Mesodermal cell (in vitro differentiated cells): ENCODE measurements at regions not wholly inside any gene's neighbourhood (a gene's known extent, or its start where the extent isn't known, plus 50 kb on each side); places are given as distances from the start of the nearest gene placed in this dataset.

Experiments used
- H3K27ac ChIP-seq: 2 replicates; pipeline ENCODE4 v1.7.0; 2013; ENCODE audit warnings: mild to moderate bottlenecking, low read depth, low read length, moderate library complexity; ENCODE audit not compliant: severe bottlenecking
- H3K36me3 ChIP-seq: 2 replicates; pipeline ENCODE4 v1.7.1; 2013; ENCODE audit warnings: mild to moderate bottlenecking, low read length, moderate library complexity; ENCODE audit not compliant: control insufficient read depth, insufficient read depth
- H3K4me1 ChIP-seq: one replicate; pipeline ENCODE4 v1.7.1; 2013; ENCODE audit warnings: mild to moderate bottlenecking, low read length; ENCODE audit not compliant: insufficient read depth, control insufficient read depth, poor library complexity, severe bottlenecking
- H3K4me3 ChIP-seq: 2 replicates; pipeline ENCODE4 v1.7.0; 2013; ENCODE audit warnings: low read length, control low read depth, mild to moderate bottlenecking; ENCODE audit not compliant: insufficient read depth, poor library complexity, severe bottlenecking; ENCODE audit errors: extremely low read depth
- H3K9me3 ChIP-seq: 2 replicates; pipeline ENCODE4 v1.7.1; 2013; ENCODE audit warnings: mild to moderate bottlenecking, low read length, moderate library complexity; ENCODE audit not compliant: control insufficient read depth
- WGBS, 2 experiments: methylation state at CpG; one replicate each; pipeline ENCODE4 v1.1.5; 2013; ENCODE audit warnings: missing lambda C conversion rate in 2 of 2; ENCODE audit not compliant: insufficient coverage in 2 of 2; 5-methylcytosine and 5-hydroxymethylcytosine counted together

DNA sequence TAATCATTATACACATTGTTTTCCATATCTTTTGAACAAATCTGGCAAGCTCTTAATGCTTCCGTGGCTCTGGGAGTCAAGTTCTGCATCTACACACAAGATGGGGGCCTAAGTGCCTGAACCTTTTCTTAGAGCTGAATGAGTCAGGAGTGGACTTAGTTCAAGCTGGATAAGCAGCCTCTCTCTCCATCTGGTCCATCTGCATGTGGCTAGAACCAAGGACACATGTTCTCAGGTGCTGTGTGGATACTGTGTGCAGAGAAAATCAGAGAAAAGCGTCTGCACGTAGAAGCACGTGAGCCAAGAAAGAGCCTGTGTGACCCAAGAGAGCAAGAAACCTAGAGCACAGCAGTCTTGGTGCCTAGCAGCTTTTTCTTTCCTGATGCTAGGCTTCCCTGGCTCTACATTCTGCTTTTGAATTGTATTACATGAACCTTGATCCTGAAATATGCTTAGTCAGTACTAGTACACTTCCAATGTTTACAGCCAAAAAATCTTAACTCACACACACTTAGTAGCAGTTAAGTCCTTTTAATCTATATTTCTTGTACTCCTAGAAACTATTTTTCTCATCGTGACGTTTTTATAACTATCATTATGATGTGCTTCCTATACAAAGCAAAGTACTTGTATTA lies 1798.9 kb downstream of the MAT2B start:
- no peak overlapping the region for H3K4me3 ChIP-seq
- H3K27ac ChIP-seq, result no peak overlapping the region
- no peaks in the 10 kb centered on the region for H3K4me1 ChIP-seq
- H3K36me3 ChIP-seq, result no peaks in the 10 kb centered on the region
- WGBS, 2 experiments, result 80 to 96% methylated on average over 3 of the region's 6 CpGs
- no peaks in the 10 kb centered on the region for H3K9me3 ChIP-seq

DNA sequence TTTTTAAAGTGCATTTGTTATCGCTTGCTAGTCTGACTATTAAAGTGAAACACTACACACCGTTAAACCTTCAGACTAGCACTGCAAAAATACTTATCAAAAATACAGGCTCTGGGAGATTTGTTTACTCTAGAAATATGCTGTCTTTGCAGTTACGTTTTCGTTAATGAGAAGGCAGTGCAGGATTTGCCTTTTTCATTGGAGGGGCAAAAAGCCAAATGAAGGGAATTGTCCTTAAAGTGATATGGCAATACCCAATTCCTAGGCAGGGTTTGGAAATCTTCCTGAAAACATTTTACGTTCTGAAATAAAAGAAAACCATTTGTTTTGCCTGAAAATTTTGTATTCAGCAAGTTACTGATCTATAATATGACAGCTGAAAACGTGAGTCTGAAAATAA lies 1800.2 kb downstream of the MAT2B start:
- H3K4me1 ChIP-seq, result no peaks in the 10 kb centered on the region
- WGBS, 2 experiments, result 100% methylated on average over 2 of the region's 6 CpGs; no CpG with 5 or more reads in 1 of the 2 experiments
- H3K9me3 ChIP-seq, result no peaks in the 10 kb centered on the region

DNA sequence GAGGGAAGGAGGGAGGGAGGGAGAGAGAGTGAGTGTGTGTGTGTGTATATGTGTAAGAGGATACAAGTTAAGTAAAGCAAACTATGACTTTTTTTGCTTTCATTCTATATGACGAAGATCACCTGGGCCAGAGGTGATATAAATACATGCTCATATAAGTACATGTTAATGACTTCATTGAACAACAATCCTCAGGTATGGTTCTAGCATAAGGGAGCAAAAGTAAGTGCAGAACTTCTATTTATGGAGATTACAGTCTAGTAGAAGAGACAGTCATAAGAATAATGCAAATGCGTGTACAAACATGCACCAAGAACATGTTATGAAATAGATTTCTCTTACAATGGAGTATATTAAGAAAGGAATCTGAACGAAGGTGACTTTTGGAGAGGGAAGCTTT lies 1804.0 kb downstream of the MAT2B start:
- H3K27ac ChIP-seq, result no peak overlapping the region
- no peak overlapping the region for H3K4me3 ChIP-seq
- WGBS, 2 experiments, result 44 to 83% methylated on average over 1 of the region's 3 CpGs
- H3K36me3 ChIP-seq, result no peaks in the 10 kb centered on the region
- H3K9me3 ChIP-seq, result no peaks in the 10 kb centered on the region
- H3K4me1 ChIP-seq, result no peaks in the 10 kb centered on the region

More for the DNA sequence above, 1800.2 kb downstream of the MAT2B start:
- no peak overlapping the region for H3K4me3 ChIP-seq
- no peaks in the 10 kb centered on the region for H3K36me3 ChIP-seq
- no peak overlapping the region for H3K27ac ChIP-seq

DNA sequence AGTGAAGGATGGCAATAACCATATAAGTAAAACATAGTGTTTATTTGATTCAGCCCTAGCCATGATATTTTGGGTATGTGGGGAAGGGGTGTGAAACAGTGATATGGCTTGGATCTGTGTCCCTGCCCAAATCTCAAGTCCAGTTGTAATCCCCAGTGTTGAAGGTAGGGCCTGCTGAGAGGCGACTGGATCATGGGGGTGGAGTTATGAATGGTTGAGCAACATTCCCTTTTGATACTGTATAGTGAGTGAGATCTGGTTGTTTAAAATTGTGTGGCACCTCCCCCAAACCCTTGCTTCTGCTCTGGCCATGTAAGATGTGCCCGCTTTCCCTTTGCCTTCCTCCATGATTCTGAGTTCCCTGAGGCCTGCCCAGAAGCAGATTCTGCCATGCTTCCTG lies 1804.6 kb downstream of the MAT2B start:
- Histone ChIP-seq H3K27ac (no peak overlapping the region), H3K4me1 (no peaks in the 10 kb centered on the region), H3K36me3 (no peaks in the 10 kb centered on the region), H3K9me3 (no peaks in the 10 kb centered on the region), H3K4me3 (no peak overlapping the region)
- 100% methylated on average over 1 of the region's 2 CpGs for WGBS, 2 experiments

DNA sequence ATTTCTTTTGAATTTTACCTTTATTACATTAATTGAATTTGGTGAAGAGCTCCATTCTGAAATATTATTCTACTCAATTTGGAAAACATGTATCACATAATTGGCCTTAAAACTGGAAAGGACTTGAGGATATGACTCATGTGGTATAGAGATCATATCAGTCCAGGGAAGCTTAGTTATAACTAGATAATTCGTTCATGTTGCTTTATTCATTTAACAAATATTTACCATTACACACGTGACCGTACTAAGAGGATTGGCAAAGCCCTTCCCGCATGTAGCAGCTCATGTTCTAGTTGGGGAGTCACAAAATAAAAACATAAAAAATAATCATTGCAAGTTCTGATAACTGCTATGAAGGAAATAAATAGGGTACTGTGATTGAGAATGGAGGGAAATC lies 1816.5 kb downstream of the MAT2B start:
- WGBS, 2 experiments, result no CpG with 5 or more reads among the region's 4 CpGs
- Histone ChIP-seq H3K9me3 (peaks cover 11% of the 10 kb centered on the region), H3K4me1 (no peaks in the 10 kb centered on the region), H3K4me3 (no peak overlapping the region), H3K27ac (no peak overlapping the region), H3K36me3 (no peaks in the 10 kb centered on the region)

DNA sequence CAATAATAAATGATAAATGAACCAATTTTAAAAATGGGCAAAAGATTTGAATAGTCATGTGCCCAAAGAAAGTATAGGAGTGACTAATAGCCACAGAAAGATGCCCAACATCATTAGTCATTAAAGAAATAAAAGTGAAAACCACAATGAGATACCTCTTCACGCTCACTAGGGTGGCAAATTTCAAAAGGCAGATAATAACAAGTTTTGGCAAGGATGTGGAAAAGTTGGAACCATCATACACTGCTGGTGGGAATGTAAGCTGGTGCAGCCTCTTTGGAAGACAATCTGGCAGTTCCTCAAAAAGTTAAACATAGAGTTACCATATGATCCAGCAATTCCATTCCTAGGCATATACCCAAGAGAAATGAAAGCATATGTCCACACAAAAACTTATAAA lies 1819.8 kb downstream of the MAT2B start:
- Histone ChIP-seq H3K9me3 (no peaks in the 10 kb centered on the region), H3K4me1 (no peaks in the 10 kb centered on the region), H3K4me3 (no peak overlapping the region), H3K36me3 (no peaks in the 10 kb centered on the region), H3K27ac (no peak overlapping the region)
- 83 to 100% methylated on average over 1 of the region's 1 CpG for WGBS, 2 experiments

DNA sequence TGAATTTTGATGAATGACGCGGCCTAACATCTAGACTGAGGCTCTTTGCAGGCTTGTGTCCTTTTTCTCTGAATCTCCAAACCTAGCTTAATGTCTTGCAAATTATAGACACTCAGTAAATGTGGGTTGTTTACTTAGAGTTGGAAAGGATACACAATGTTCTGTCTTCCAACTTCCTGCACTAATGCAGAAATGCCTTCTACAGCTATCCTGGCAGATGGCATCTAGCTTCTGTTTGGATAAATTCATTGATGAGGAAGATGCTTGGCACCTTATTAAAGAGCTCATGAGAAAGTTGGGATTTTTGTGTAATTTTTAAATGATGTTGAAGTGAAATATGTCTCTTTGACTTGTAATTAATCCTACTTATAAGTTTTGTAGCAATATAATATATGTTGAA lies 1822.2 kb downstream of the MAT2B start:
- 100% methylated on average over 1 of the region's 2 CpGs; no CpG with 5 or more reads in 1 of the 2 experiments for WGBS, 2 experiments
- Histone ChIP-seq H3K4me1 (no peaks in the 10 kb centered on the region), H3K36me3 (no peaks in the 10 kb centered on the region), H3K9me3 (no peaks in the 10 kb centered on the region), H3K4me3 (no peak overlapping the region), H3K27ac (no peak overlapping the region)

DNA sequence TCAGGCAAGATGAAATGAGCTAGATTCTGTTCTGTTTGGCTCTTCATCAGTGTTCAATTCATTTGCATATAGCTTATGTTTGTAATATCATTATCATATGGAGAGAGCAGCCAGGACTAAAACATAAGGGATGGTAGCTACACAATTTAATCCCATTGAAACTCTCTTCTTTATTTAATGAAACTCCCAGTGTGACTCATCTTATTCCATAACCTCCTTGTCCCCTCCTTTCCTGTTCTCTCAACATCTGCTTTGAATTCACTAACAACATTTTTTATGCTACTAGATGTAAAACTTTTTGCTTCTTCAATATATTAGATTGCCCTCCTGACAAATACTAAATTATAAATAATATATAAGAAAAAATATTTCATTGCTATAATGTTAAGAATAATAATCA lies 1823.4 kb downstream of the MAT2B start:
- Histone ChIP-seq H3K36me3 (no peaks in the 10 kb centered on the region), H3K4me3 (no peak overlapping the region), H3K4me1 (no peaks in the 10 kb centered on the region), H3K27ac (no peak overlapping the region), H3K9me3 (no peaks in the 10 kb centered on the region)

DNA sequence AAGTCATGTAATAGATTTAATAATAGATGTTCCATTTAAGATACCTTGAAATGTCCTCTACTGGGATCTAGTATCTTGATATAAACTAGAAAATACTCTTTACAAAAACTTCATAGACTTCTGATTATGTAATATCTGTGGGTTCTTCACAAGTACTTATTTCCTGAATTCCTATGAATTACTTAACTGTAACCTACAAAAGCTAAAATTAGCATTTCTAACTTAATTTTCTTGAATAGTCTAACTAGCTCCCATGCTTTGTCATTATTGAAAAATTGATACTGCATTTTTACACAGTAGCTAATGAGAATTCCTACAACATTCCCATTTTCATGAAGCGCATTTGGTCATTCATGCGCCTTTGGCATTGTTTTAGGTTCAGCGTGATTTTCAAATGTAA lies 1828.2 kb downstream of the MAT2B start:
- 100% methylated on average over 1 of the region's 3 CpGs; no CpG with 5 or more reads in 1 of the 2 experiments for WGBS, 2 experiments
- Histone ChIP-seq H3K27ac (no peak overlapping the region), H3K4me1 (no peaks in the 10 kb centered on the region), H3K9me3 (no peaks in the 10 kb centered on the region), H3K36me3 (no peaks in the 10 kb centered on the region), H3K4me3 (no peak overlapping the region)

DNA sequence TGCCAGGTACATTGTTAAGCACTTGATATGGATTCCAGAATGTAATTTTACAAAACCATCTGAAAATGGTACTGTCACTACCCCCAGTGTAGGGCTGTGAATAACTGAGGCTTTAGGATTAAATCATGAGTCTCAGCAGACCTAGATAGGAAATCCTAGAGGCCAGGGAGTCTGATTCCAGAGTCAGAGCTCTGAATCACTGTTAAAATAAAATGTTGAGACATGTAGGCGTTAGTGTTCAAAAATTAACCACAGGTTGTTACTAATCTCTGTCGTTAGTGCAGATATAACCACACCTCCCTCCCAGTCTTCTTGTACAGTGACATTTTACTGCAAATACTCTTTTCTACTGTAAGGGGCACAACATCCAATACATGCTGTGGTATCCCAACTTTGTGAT lies 1828.8 kb downstream of the MAT2B start:
- no peak overlapping the region for H3K4me3 ChIP-seq
- no peaks in the 10 kb centered on the region for H3K9me3 ChIP-seq
- no peaks in the 10 kb centered on the region for H3K4me1 ChIP-seq
- H3K36me3 ChIP-seq, result no peaks in the 10 kb centered on the region
- no CpG with 5 or more reads among the region's 2 CpGs for WGBS, 2 experiments
- H3K27ac ChIP-seq, result no peak overlapping the region

DNA sequence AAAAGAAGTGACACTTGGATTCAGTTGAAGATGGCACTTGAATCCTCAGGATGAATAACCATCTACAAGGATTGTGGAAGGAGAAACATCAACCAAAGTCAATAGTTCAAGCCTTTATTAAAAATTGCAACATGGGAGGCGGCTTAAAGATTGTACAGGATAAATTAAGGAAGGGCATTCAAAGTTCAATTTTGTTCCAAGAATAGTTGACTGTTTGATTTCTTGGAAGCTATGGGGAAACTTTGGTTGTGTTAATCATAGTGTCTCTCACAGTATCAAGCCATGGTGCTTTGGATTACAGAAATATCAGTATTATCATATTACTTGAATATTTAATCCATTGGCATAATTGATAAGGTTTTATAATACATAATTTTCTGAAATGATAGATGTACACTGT lies 1844.3 kb downstream of the MAT2B start:
- H3K9me3 ChIP-seq, result no peaks in the 10 kb centered on the region
- H3K4me3 ChIP-seq, result no peak overlapping the region
- H3K36me3 ChIP-seq, result no peaks in the 10 kb centered on the region
- WGBS, 2 experiments, result no CpG with 5 or more reads among the region's 1 CpG
- no peaks in the 10 kb centered on the region for H3K4me1 ChIP-seq
- H3K27ac ChIP-seq, result no peak overlapping the region
